ENCODE measurements at regions not wholly inside any gene's neighbourhood (a gene's known extent, or its start where the extent isn't known, plus 50 kb on each side); places are given as distances from the start of the nearest gene placed in this dataset.

- DNase-seq, result no peak
Observed at GRCh38 chr2:120983344-120983743, 247.7 kb downstream of the GLI2 start.

GRCh38 chr2:120984046-120984445, 248.4 kb downstream of the GLI2 start:
- no peak for DNase-seq

- DNase-seq, result no peak
Observed at GRCh38 chr2:120984452-120985173, 248.9 kb downstream of the GLI2 start.

GRCh38 chr2:120985174-120985996, 249.7 kb downstream of the GLI2 start:
- no peak for DNase-seq

GRCh38 chr2:120985997-120986651, 250.5 kb downstream of the GLI2 start:
- DNase-seq, result no peak

- no peak for DNase-seq
Observed at GRCh38 chr2:120986898-120987650, 251.4 kb downstream of the GLI2 start.

GRCh38 chr2:120988051-120988699, 252.5 kb downstream of the GLI2 start:
- peak in 1 of 2 donors; percentile 0 for DNase-seq

GRCh38 chr2:120988700-120989511, 253.2 kb downstream of the GLI2 start:
- DNase-seq, result peak in 1 of 2 donors; percentile 9

GRCh38 chr2:120989512-120990441, 254.1 kb downstream of the GLI2 start:
- DNase-seq, result peak in 1 of 2 donors; percentile 1

- peak in 1 of 2 donors; percentile 3 for DNase-seq
Observed at GRCh38 chr2:120990451-120990871, 254.8 kb downstream of the GLI2 start.

GRCh38 chr2:120991441-120991840, 255.8 kb downstream of the GLI2 start:
- DNase-seq, result peak in 1 of 2 donors; percentile 10

GRCh38 chr2:120992791-120993555, 257.3 kb downstream of the GLI2 start:
- peak in 1 of 2 donors; percentile 9 for DNase-seq

- peak in 1 of 2 donors; percentile 4 for DNase-seq
Observed at GRCh38 chr2:120993661-120994060, 258.0 kb downstream of the GLI2 start.

GRCh38 chr2:120994301-120994995, 258.8 kb downstream of the GLI2 start:
- peak in 1 of 2 donors; percentile 7 for DNase-seq

- no peak for DNase-seq
Observed at GRCh38 chr2:120995152-120995551, 259.5 kb downstream of the GLI2 start.

- peak in 1 of 2 donors; percentile 1 for DNase-seq
Observed at GRCh38 chr2:120995656-120996190, 260.1 kb downstream of the GLI2 start.

- DNase-seq, result no peak
Observed at GRCh38 chr2:120999377-121000097, 263.9 kb downstream of the GLI2 start.

GRCh38 chr2:121000804-121001203, 265.1 kb downstream of the GLI2 start:
- DNase-seq, result no peak

Data from CD4-positive, alpha-beta T cell treated with Interleukin-4 for 1 hour (primary cell).